Tibial artery (tissue), 4 donors: ENCODE measurements at regions not wholly inside any gene's neighbourhood (a gene's known extent, or its start where the extent isn't known, plus 50 kb on each side); places are given as distances from the start of the nearest gene placed in this dataset.

Experiments
- DNase-seq, 2 donors: peaks; one replicate each; pipeline ENCODE4 v3.0.0-alpha.2; 2019
- H3K27ac ChIP-seq, 2 donors: fragments of 200-600 bp; sonication (generic) in 1 of 2; 1 replicate in 1 of 2; 2 replicates in 1 of 2; pipeline ENCODE4 v1.5.1; 2018 to 2019; ENCODE audit warnings: mild to moderate bottlenecking in 1 of 2
- H3K27me3 ChIP-seq, 2 donors: fragments of 200-600 bp; sonication (generic) in 1 of 2; one replicate each; pipeline versions ENCODE4 v1.5.1 to v1.6.0; 2016 to 2019
- H3K36me3 ChIP-seq, 3 donors: fragments of 200-600 bp; sonication (generic) in 2 of 3; one replicate each; pipeline ENCODE4 v1.5.1; 2016 to 2019; ENCODE audit warnings: mild to moderate bottlenecking in 2 of 3
- H3K4me1 ChIP-seq, 4 donors: fragments of 200-600 bp; sonication (generic) in 2 of 4; 1 replicate in 3 of 4; 2 replicates in 1 of 4; pipeline ENCODE4 v1.5.1; 2016 to 2019
- H3K4me3 ChIP-seq, 2 donors: fragments of 200-600 bp; sonication (generic) in 1 of 2; 1 replicate in 1 of 2; 2 replicates in 1 of 2; pipeline ENCODE4 v1.5.1; 2018 to 2019; ENCODE audit warnings: mild to moderate bottlenecking in 2 of 2
- H3K9me3 ChIP-seq, 3 donors: fragments of 200-600 bp; sonication (generic) in 1 of 3; one replicate each; pipeline ENCODE4 v1.5.1; 2016 to 2019
- intact Hi-C: fragments of 100-400 bp; cut with DNase I; formaldehyde crosslinking; loops from one replicate; pipeline ENCODE4 v1.15.0; 2023; ENCODE audit warnings: low total_unique reads
- TF ChIP-seq, protein P1 (sequence below), 2 experiments: fragments of 200-600 bp in 1 of 2; fragments of 450-650 bp in 1 of 2; IDR thresholded peaks; one replicate each; pipeline ENCODE4 v1.5.1; 2017 to 2019; ENCODE audit warnings: antibody characterized with exemption in 2 of 2, mild to moderate bottlenecking in 1 of 2, moderate library complexity in 1 of 2

DNA sequence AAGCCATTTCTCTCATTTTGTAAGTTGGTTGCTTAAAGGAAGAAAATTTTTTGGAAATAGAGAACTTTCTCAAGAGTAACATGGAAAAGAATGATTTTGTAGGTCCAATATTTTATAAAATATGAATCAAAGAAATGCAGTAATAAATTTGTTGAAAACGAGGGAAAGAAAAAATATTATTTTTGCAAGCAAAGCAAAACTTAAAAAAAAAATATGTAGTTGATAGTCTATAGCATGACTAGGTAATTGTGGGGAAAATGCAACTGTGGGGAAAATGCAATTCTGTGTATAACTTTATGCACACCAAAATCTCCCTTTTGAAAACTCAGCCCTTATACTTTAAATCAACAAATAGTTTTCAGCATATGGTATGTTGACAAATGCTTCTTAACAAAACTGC is 604.0 kb upstream of the AGTR1 start:
- no peak for DNase-seq
- H3K36me3 ChIP-seq, result no peaks in the 10 kb centered on the region
- no peaks in the 10 kb centered on the region for H3K4me1 ChIP-seq
- H3K9me3 ChIP-seq, result no peaks in the 10 kb centered on the region
- intact Hi-C loops, result no loop called here
- TF ChIP-seq, protein P1, sequence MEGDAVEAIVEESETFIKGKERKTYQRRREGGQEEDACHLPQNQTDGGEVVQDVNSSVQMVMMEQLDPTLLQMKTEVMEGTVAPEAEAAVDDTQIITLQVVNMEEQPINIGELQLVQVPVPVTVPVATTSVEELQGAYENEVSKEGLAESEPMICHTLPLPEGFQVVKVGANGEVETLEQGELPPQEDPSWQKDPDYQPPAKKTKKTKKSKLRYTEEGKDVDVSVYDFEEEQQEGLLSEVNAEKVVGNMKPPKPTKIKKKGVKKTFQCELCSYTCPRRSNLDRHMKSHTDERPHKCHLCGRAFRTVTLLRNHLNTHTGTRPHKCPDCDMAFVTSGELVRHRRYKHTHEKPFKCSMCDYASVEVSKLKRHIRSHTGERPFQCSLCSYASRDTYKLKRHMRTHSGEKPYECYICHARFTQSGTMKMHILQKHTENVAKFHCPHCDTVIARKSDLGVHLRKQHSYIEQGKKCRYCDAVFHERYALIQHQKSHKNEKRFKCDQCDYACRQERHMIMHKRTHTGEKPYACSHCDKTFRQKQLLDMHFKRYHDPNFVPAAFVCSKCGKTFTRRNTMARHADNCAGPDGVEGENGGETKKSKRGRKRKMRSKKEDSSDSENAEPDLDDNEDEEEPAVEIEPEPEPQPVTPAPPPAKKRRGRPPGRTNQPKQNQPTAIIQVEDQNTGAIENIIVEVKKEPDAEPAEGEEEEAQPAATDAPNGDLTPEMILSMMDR (IDR thresholded peaks at IDR 0.05), result no peak
- H3K4me3 ChIP-seq, result no peak overlapping the region
- H3K27ac ChIP-seq, result no peak overlapping the region
- H3K27me3 ChIP-seq, result no peaks in the 10 kb centered on the region

- H3K36me3 ChIP-seq, result no peaks in the 10 kb centered on the region
- TF ChIP-seq, protein P1 (IDR thresholded peaks at IDR 0.05), result no peak
- intact Hi-C loops, result no loop called here
- no peaks in the 10 kb centered on the region for H3K4me1 ChIP-seq
- no peak for DNase-seq
- H3K27me3 ChIP-seq, result no peaks in the 10 kb centered on the region
- H3K27ac ChIP-seq, result no peak overlapping the region
- H3K9me3 ChIP-seq, result no peaks in the 10 kb centered on the region
- H3K4me3 ChIP-seq, result no peak overlapping the region
These were observed 601.7 kb upstream of the AGTR1 start for GRCh38 chr3:148095962-148096361.

DNA sequence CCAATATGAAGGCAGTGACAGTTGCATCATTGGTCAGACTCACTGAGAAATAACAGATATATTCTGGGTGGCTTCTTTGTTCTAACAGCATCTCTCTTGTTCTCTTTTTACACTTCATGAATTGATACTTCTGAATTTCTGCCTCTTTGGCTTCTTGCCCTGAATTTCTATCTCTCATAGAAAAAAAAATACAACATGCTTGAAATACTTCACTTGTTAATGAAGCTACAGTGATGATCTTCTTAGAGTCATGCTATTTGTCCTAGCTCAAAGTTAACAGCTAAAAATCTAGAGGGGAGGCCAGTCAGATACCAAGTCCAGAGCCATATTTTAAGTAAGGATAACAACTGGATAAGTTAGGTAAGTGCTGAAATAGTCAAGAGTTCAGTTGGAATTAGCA is 597.2 kb upstream of the AGTR1 start:
- TF ChIP-seq, protein P1 (IDR thresholded peaks at IDR 0.05), result no peak
- H3K36me3 ChIP-seq, result no peaks in the 10 kb centered on the region
- H3K9me3 ChIP-seq, result no peaks in the 10 kb centered on the region
- intact Hi-C loops, result no loop called here
- no peaks in the 10 kb centered on the region for H3K4me1 ChIP-seq
- H3K27ac ChIP-seq, result no peak overlapping the region
- no peak overlapping the region for H3K4me3 ChIP-seq
- DNase-seq, result no peak
- H3K27me3 ChIP-seq, result no peaks in the 10 kb centered on the region

GRCh38 chr3:148101061-148101460 is 596.6 kb upstream of the AGTR1 start:
- H3K9me3 ChIP-seq, result no peaks in the 10 kb centered on the region
- H3K27ac ChIP-seq, result no peak overlapping the region
- H3K27me3 ChIP-seq, result no peaks in the 10 kb centered on the region
- no peak for DNase-seq
- TF ChIP-seq, protein P1 (IDR thresholded peaks at IDR 0.05), result no peak
- no peak overlapping the region for H3K4me3 ChIP-seq
- intact Hi-C loops, result no loop called here
- H3K36me3 ChIP-seq, result no peaks in the 10 kb centered on the region
- no peaks in the 10 kb centered on the region for H3K4me1 ChIP-seq

DNA sequence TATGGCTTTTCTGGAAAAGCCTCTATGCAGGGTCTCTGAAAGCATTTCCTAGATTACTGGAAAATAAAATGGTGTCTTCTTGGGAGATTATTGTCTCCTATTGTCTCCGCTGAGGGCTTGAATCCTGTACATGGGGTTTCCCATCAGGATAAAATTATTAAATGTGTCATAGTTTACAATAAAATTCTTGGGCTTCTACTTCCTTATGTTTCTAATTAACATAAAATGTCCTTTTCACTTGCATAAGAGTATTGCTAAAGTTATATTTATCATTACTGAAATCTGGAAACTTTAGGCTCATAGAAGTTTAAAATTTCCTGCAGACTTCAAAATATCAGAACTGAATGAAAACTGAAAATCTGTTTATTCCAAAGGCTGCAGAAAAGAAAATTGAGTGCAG is 595.5 kb upstream of the AGTR1 start:
- no peaks in the 10 kb centered on the region for H3K27me3 ChIP-seq
- no peak overlapping the region for H3K4me3 ChIP-seq
- H3K9me3 ChIP-seq, result no peaks in the 10 kb centered on the region
- no peaks in the 10 kb centered on the region for H3K36me3 ChIP-seq
- TF ChIP-seq, protein P1 (IDR thresholded peaks at IDR 0.05), result no peak
- H3K27ac ChIP-seq, result no peak overlapping the region
- H3K4me1 ChIP-seq, result no peaks in the 10 kb centered on the region
- DNase-seq, result no peak
- intact Hi-C loops, result no loop called here

- TF ChIP-seq, protein P1 (IDR thresholded peaks at IDR 0.05), result no peak
- H3K27me3 ChIP-seq, result no peaks in the 10 kb centered on the region
- no peaks in the 10 kb centered on the region for H3K9me3 ChIP-seq
- H3K4me3 ChIP-seq, result no peak overlapping the region
- H3K27ac ChIP-seq, result no peak overlapping the region
- intact Hi-C loops, result no loop called here
- H3K4me1 ChIP-seq, result no peaks in the 10 kb centered on the region
- H3K36me3 ChIP-seq, result no peaks in the 10 kb centered on the region
- no peak for DNase-seq
These were observed 591.6 kb upstream of the AGTR1 start for GRCh38 chr3:148106062-148106461.
